Upper lobe of left lung (tissue), 6 donors: ENCODE measurements at regions not wholly inside any gene's neighbourhood (a gene's known extent, or its start where the extent isn't known, plus 50 kb on each side); places are given as distances from the start of the nearest gene placed in this dataset.
A peak's percentile ranks its signal among the peaks of the same experiment; 100 is the strongest.

Experiments
- ATAC-seq, 2 donors: fragments of 200-7000 bp; cut with Tn5 transposase; one replicate each; pipeline ENCODE4 v1.9.1; 2022; ENCODE audit warnings: mild to moderate bottlenecking in 2 of 2, moderate library complexity in 2 of 2; ENCODE audit not compliant: low FRiP score in 2 of 2
- DNase-seq, 2 donors: peaks; one replicate each; pipeline ENCODE4 v3.0.0-alpha.2; 2019 to 2020
- H3K27ac ChIP-seq, 4 donors: fragments of 200-600 bp; sonication (generic); one replicate each; pipeline ENCODE4 v1.5.1; 2016 to 2019
- H3K27me3 ChIP-seq, 4 donors: fragments of 200-600 bp; sonication (generic); one replicate each; pipeline ENCODE4 v1.5.1; 2017 to 2019
- H3K36me3 ChIP-seq, 4 donors: fragments of 200-600 bp; sonication (generic); one replicate each; pipeline ENCODE4 v1.5.1; 2016 to 2019
- H3K4me1 ChIP-seq, 4 donors: fragments of 200-600 bp; sonication (generic); one replicate each; pipeline ENCODE4 v1.5.1; 2018 to 2019
- H3K4me3 ChIP-seq, 4 donors: fragments of 200-600 bp; sonication (generic); one replicate each; pipeline ENCODE4 v1.5.1; 2017 to 2019; ENCODE audit warnings: mild to moderate bottlenecking in 2 of 4, moderate library complexity in 1 of 4
- H3K9me3 ChIP-seq, 4 donors: fragments of 200-600 bp; sonication (generic); one replicate each; pipeline ENCODE4 v1.5.1; 2018 to 2019
- EP300 ChIP-seq, 4 donors: sonication (generic); formaldehyde crosslinking; IDR thresholded peaks; one replicate each; pipeline ENCODE4 v1.5.1; 2017; ENCODE audit warnings: antibody characterized with exemption in 4 of 4, control low read depth in 2 of 4
- POLR2A ChIP-seq, 4 donors: fragments of 450-650 bp; IDR thresholded peaks; one replicate each; pipeline ENCODE4 v1.5.1; 2016 to 2017; ENCODE audit warnings: antibody characterized with exemption in 4 of 4, mild to moderate bottlenecking in 2 of 4
- POLR2AphosphoS5 ChIP-seq, 2 donors: sonication (generic); formaldehyde crosslinking; IDR thresholded peaks; one replicate each; pipeline ENCODE4 v1.5.1; 2017; ENCODE audit warnings: antibody characterized with exemption in 2 of 2
- WGBS, 2 donors: methylation state at CpG; one replicate each; pipeline ENCODE4 v1.1.5; 2017 to 2018; 5-methylcytosine and 5-hydroxymethylcytosine counted together
- TF ChIP-seq, protein P1 (sequence below), 6 experiments: fragments of 450-650 bp in 4 of 6; fragments of 200-600 bp in 2 of 6; sonication (generic) in 2 of 6; IDR thresholded peaks; one replicate each; pipeline ENCODE4 v1.5.1; 2016 to 2019; ENCODE audit warnings: antibody characterized with exemption in 6 of 6
- donor health status: DM: no; HTN: no; CAD: no; lungs with moderate emphysema.
- donor health status: DM: no; HTN: yes; CAD: no; lungs with severe emphysema.

DNA sequence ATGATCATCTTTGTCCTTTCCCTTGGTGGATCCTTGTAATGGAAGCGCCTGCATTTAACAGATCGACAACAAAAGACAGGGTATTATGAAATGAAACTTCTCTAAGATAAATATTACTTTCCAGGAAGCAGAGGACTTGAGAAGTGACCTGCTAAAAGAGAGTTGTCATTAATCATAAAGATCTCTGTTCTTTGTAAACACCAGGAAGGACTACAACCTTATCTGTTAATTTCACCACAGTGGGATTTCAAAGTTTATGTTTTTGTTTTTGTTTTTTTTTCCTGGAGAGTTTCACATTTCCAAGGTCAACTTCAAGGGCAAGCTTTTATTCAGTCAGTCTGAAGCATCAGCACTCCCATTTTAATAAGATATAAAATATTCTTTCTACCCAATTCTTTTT lies 170.9 kb downstream of the RCHY1 start:
- Histone ChIP-seq H3K4me1 (no peaks in the 10 kb centered on the region), H3K36me3 (no peaks in the 10 kb centered on the region), H3K9me3 (no peaks in the 10 kb centered on the region), H3K27ac (no peak overlapping the region), H3K4me3 (no peak overlapping the region), H3K27me3 (no peaks in the 10 kb centered on the region)
- no peak for TF ChIP-seq POLR2AphosphoS5 (IDR thresholded peaks at IDR 0.05)
- TF ChIP-seq, protein P1, sequence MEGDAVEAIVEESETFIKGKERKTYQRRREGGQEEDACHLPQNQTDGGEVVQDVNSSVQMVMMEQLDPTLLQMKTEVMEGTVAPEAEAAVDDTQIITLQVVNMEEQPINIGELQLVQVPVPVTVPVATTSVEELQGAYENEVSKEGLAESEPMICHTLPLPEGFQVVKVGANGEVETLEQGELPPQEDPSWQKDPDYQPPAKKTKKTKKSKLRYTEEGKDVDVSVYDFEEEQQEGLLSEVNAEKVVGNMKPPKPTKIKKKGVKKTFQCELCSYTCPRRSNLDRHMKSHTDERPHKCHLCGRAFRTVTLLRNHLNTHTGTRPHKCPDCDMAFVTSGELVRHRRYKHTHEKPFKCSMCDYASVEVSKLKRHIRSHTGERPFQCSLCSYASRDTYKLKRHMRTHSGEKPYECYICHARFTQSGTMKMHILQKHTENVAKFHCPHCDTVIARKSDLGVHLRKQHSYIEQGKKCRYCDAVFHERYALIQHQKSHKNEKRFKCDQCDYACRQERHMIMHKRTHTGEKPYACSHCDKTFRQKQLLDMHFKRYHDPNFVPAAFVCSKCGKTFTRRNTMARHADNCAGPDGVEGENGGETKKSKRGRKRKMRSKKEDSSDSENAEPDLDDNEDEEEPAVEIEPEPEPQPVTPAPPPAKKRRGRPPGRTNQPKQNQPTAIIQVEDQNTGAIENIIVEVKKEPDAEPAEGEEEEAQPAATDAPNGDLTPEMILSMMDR (IDR thresholded peaks at IDR 0.05): no peak
- no peak for TF ChIP-seq POLR2A (IDR thresholded peaks at IDR 0.05)
- TF ChIP-seq EP300 (IDR thresholded peaks at IDR 0.05): no peak
- DNase-seq (no peak), ATAC-seq (no peak)
- 36 to 68% methylated on average over 2 of the region's 2 CpGs for WGBS, 2 donors

GRCh38 chr4:75340561-75340960 lies 173.6 kb downstream of the RCHY1 start:
- Histone ChIP-seq H3K4me1 (no peaks in the 10 kb centered on the region), H3K27me3 (no peaks in the 10 kb centered on the region), H3K9me3 (no peaks in the 10 kb centered on the region), H3K4me3 (no peak overlapping the region), H3K27ac (no peak overlapping the region), H3K36me3 (no peaks in the 10 kb centered on the region)
- no peak for ATAC-seq
- TF ChIP-seq POLR2AphosphoS5 (IDR thresholded peaks at IDR 0.05): no peak
- TF ChIP-seq POLR2A (IDR thresholded peaks at IDR 0.05): no peak
- no peak for TF ChIP-seq EP300 (IDR thresholded peaks at IDR 0.05)
- TF ChIP-seq, protein P1 (IDR thresholded peaks at IDR 0.05): no peak
- DNase-seq: no peak

- H3K9me3 ChIP-seq: no peaks in the 10 kb centered on the region
- H3K27me3 ChIP-seq: no peaks in the 10 kb centered on the region
- H3K27ac ChIP-seq: no peak overlapping the region
- ATAC-seq: no peak
- H3K4me3 ChIP-seq: no peak overlapping the region
- no peaks in the 10 kb centered on the region for H3K4me1 ChIP-seq
- TF ChIP-seq POLR2AphosphoS5 (IDR thresholded peaks at IDR 0.05) (no peak), EP300 (IDR thresholded peaks at IDR 0.05) (no peak), POLR2A (IDR thresholded peaks at IDR 0.05) (no peak)
- TF ChIP-seq, protein P1 (IDR thresholded peaks at IDR 0.05): no peak
- H3K36me3 ChIP-seq: no peaks in the 10 kb centered on the region
- WGBS, 2 donors: 44 to 57% methylated on average over 1 of the region's 1 CpG
- no peak for DNase-seq
These were observed 175.8 kb downstream of the RCHY1 start for GRCh38 chr4:75338352-75338880.

- H3K36me3 ChIP-seq: no peaks in the 10 kb centered on the region
- WGBS, 2 donors: 76 to 79% methylated on average over 4 of the region's 4 CpGs
- H3K9me3 ChIP-seq: no peaks in the 10 kb centered on the region
- TF ChIP-seq EP300 (IDR thresholded peaks at IDR 0.05) (peak in 1 of 4 donors; percentile 64), POLR2AphosphoS5 (IDR thresholded peaks at IDR 0.05) (no peak)
- TF ChIP-seq, protein P1 (IDR thresholded peaks at IDR 0.05): no peak
- no peaks in the 10 kb centered on the region for H3K27me3 ChIP-seq
- DNase-seq: no peak
- no peaks in the 10 kb centered on the region for H3K4me1 ChIP-seq
- peak overlapping the region in 1 of 4 donors; percentile 32 for H3K27ac ChIP-seq
- ATAC-seq: no peak
- no peak overlapping the region for H3K4me3 ChIP-seq
These were observed 186.2 kb downstream of the RCHY1 start for GRCh38 chr4:75327804-75328512.
